MM.1S (cell line): ENCODE measurements at regions not wholly inside any gene's neighbourhood (a gene's known extent, or its start where the extent isn't known, plus 50 kb on each side); places are given as distances from the start of the nearest gene placed in this dataset.

Experiments
- DNase-seq: peaks from one replicate; pipeline ENCODE4 v3.0.0-alpha.2; 2015
- H2AFZ ChIP-seq: fragments of 300-600 bp; sonication (generic); 2 replicates; pipeline ENCODE4 v1.6.0; 2016; ENCODE audit warnings: antibody characterized with exemption, low read length
- H3F3A ChIP-seq: fragments of 300-600 bp; sonication (generic); 2 replicates; pipeline ENCODE4 v1.6.1; 2016; ENCODE audit warnings: mild to moderate bottlenecking, antibody characterized with exemption, low read length, moderate library complexity, mixed read lengths; ENCODE audit not compliant: insufficient read depth
- H3K27ac ChIP-seq: fragments of 300-600 bp; sonication (generic); 2 replicates; pipeline ENCODE4 v1.5.1; 2016; ENCODE audit warnings: mild to moderate bottlenecking, low read length
- H3K27me3 ChIP-seq: fragments of 300-600 bp; sonication (generic); replicated peaks from 2 replicates; pipeline ENCODE4 v1.6.0; 2016; ENCODE audit warnings: low read length; ENCODE audit not compliant: insufficient read depth
- H3K36me3 ChIP-seq: fragments of 300-600 bp; sonication (generic); replicated peaks from 2 replicates; pipeline ENCODE4 v1.6.1; 2016; ENCODE audit warnings: mild to moderate bottlenecking, low read length, mixed read lengths; ENCODE audit not compliant: insufficient read depth
- H3K4me1 ChIP-seq: fragments of 300-600 bp; sonication (generic); 2 replicates; pipeline ENCODE4 v1.6.1; 2016; ENCODE audit warnings: low read length, mixed read lengths
- H3K4me2 ChIP-seq: fragments of 300-600 bp; sonication (generic); 2 replicates; pipeline ENCODE4 v1.6.0; 2016; ENCODE audit warnings: low read depth, low read length
- H3K4me3 ChIP-seq: fragments of 300-600 bp; sonication (generic); 2 replicates; pipeline ENCODE4 v1.5.1; 2016; ENCODE audit warnings: low read length, mixed read lengths
- H3K79me2 ChIP-seq: fragments of 300-600 bp; sonication (generic); 2 replicates; pipeline ENCODE4 v1.6.1; 2016; ENCODE audit warnings: mixed run types, low read length, mixed read lengths
- H3K9ac ChIP-seq: fragments of 300-600 bp; sonication (generic); 2 replicates; pipeline ENCODE4 v1.6.1; 2016; ENCODE audit warnings: low read length, mixed read lengths
- H3K9me2 ChIP-seq: fragments of 300-600 bp; sonication (generic); replicated peaks from 2 replicates; pipeline ENCODE4 v1.6.1; 2016; ENCODE audit warnings: mild to moderate bottlenecking, low read length, mixed read lengths; ENCODE audit not compliant: insufficient read depth
- H3K9me3 ChIP-seq: fragments of 300-600 bp; sonication (generic); replicated peaks from 2 replicates; pipeline ENCODE4 v1.6.1; 2016; ENCODE audit warnings: mild to moderate bottlenecking, low read length, mixed read lengths; ENCODE audit not compliant: insufficient read depth
- H4K20me1 ChIP-seq: fragments of 300-600 bp; sonication (generic); 2 replicates; pipeline ENCODE4 v1.6.1; 2016; ENCODE audit warnings: mild to moderate bottlenecking, low read length, moderate library complexity, mixed read lengths; ENCODE audit not compliant: insufficient read depth
- CTCF ChIP-seq: fragments of 300-600 bp; sonication (generic); IDR thresholded peaks from 2 replicates; pipeline ENCODE4 v1.5.1; 2016; ENCODE audit warnings: antibody characterized with exemption, low read length, mixed read lengths
- EZH2 ChIP-seq: fragments of 300-600 bp; sonication (generic); optimal IDR thresholded peaks from 2 replicates; pipeline ENCODE3; 2017; ENCODE audit warnings: low read depth, mild to moderate bottlenecking, antibody characterized with exemption, low read length, mixed read lengths
- EZH2phosphoT487 ChIP-seq: fragments of 300-600 bp; sonication (generic); IDR thresholded peaks from 2 replicates; pipeline ENCODE4 v1.6.1; 2018; ENCODE audit warnings: antibody characterized with exemption, low read length

- no peaks in the 10 kb centered on the region for H3K36me3 ChIP-seq
- no peak overlapping the region for H2AFZ ChIP-seq
- no peak overlapping the region for H3K4me2 ChIP-seq
- no peaks in the 10 kb centered on the region for H3K4me1 ChIP-seq
- H3K79me2 ChIP-seq: no peaks in the 10 kb centered on the region
- no peak overlapping the region for H3K27ac ChIP-seq
- no peak for TF ChIP-seq EZH2
- H3K9ac ChIP-seq: no peak overlapping the region
- no peaks in the 10 kb centered on the region for H3F3A ChIP-seq
- no peak overlapping the region for H3K4me3 ChIP-seq
- no peaks in the 10 kb centered on the region for H4K20me1 ChIP-seq
- H3K9me3 ChIP-seq: no peaks in the 10 kb centered on the region
- no peaks in the 10 kb centered on the region for H3K9me2 ChIP-seq
- DNase-seq: no peak
- H3K27me3 ChIP-seq: no peaks in the 10 kb centered on the region
Measured at GRCh38 chr18:37654034-37654433, 88.4 kb upstream of the CELF4 start.

- Histone ChIP-seq H2AFZ (no peak overlapping the region), H3K9ac (no peak overlapping the region), H3K4me1 (no peaks in the 10 kb centered on the region), H3K27me3 (no peaks in the 10 kb centered on the region), H3K27ac (no peak overlapping the region), H3K9me3 (no peaks in the 10 kb centered on the region), H3K4me2 (no peak overlapping the region), H3K36me3 (no peaks in the 10 kb centered on the region), H4K20me1 (no peaks in the 10 kb centered on the region), H3K79me2 (no peaks in the 10 kb centered on the region), H3F3A (no peaks in the 10 kb centered on the region), H3K4me3 (no peak overlapping the region), H3K9me2 (no peaks in the 10 kb centered on the region)
- TF ChIP-seq EZH2phosphoT487 (no peak), CTCF (no peak), EZH2 (no peak)
- DNase-seq: no peak
Measured at GRCh38 chr18:37653618-37654017, 88.0 kb upstream of the CELF4 start.

GRCh38 chr18:37649930-37650329, 84.3 kb upstream of the CELF4 start:
- Histone ChIP-seq H3K4me2 (no peak overlapping the region), H3K27ac (no peak overlapping the region), H3K4me1 (no peaks in the 10 kb centered on the region), H4K20me1 (no peaks in the 10 kb centered on the region), H3K9me3 (no peaks in the 10 kb centered on the region), H3K9me2 (no peaks in the 10 kb centered on the region), H3K9ac (no peak overlapping the region), H3F3A (no peaks in the 10 kb centered on the region), H3K27me3 (no peaks in the 10 kb centered on the region), H2AFZ (no peak overlapping the region), H3K36me3 (no peaks in the 10 kb centered on the region), H3K4me3 (no peak overlapping the region), H3K79me2 (no peaks in the 10 kb centered on the region)
- no peak for DNase-seq
- TF ChIP-seq CTCF (no peak), EZH2 (no peak), EZH2phosphoT487 (no peak)

- Histone ChIP-seq H3F3A (no peaks in the 10 kb centered on the region), H3K9me2 (no peaks in the 10 kb centered on the region)
- TF ChIP-seq EZH2phosphoT487 (no peak), EZH2 (no peak), CTCF (no peak)
Measured at GRCh38 chr18:37649416-37649815, 83.8 kb upstream of the CELF4 start.

More at GRCh38 chr18:37649416-37649815, 83.8 kb upstream of the CELF4 start:
- no peak overlapping the region for H3K27ac ChIP-seq
- no peak overlapping the region for H2AFZ ChIP-seq
- H3K4me2 ChIP-seq: no peak overlapping the region
- H3K4me3 ChIP-seq: no peak overlapping the region
- H3K36me3 ChIP-seq: no peaks in the 10 kb centered on the region
- H3K27me3 ChIP-seq: no peaks in the 10 kb centered on the region
- no peaks in the 10 kb centered on the region for H3K4me1 ChIP-seq
- no peaks in the 10 kb centered on the region for H4K20me1 ChIP-seq
- H3K79me2 ChIP-seq: no peaks in the 10 kb centered on the region
- no peaks in the 10 kb centered on the region for H3K9me3 ChIP-seq
- DNase-seq: no peak
- H3K9ac ChIP-seq: no peak overlapping the region
